GM18505 (cell line): ENCODE measurements at regions not wholly inside any gene's neighbourhood (a gene's known extent, or its start where the extent isn't known, plus 50 kb on each side); places are given as distances from the start of the nearest gene placed in this dataset.

Source experiments
- ATAC-seq: cut with Tn5 transposase; IDR thresholded peaks from one replicate; pipeline ENCODE4 v1.9.1; 2021; ENCODE audit not compliant: unreplicated experiment
- POLR2A ChIP-seq: IDR thresholded peaks from 4 replicates; pipeline ENCODE4 v1.6.1; 2011; ENCODE audit warnings: borderline replicate concordance; ENCODE audit not compliant: insufficient read depth, insufficient read length; ENCODE audit errors: extremely low read depth

- no peak for TF ChIP-seq POLR2A
- ATAC-seq: no peak
Measured at GRCh38 chr6:165722022-165722421, 59.0 kb upstream of the PDE10A start.

DNA sequence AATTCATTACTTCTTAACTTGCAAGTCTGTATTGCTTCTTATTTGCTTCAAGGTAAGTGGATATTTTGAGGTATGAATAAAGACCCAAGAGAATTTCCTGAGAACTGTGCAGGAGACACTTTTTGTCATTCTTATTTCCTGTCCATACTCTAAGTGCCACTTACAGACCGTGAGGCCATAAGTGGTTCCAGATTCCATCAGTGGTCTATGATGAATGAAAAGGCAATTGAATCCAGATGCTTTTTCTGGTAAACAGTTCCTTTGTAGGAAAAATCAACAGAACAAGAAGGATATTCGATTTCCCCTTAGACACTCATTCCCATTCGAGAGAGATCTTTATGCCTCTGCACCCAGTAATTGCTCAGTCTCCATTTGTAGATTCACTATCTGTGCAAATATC is 58.3 kb upstream of the PDE10A start:
- no peak for ATAC-seq

DNA sequence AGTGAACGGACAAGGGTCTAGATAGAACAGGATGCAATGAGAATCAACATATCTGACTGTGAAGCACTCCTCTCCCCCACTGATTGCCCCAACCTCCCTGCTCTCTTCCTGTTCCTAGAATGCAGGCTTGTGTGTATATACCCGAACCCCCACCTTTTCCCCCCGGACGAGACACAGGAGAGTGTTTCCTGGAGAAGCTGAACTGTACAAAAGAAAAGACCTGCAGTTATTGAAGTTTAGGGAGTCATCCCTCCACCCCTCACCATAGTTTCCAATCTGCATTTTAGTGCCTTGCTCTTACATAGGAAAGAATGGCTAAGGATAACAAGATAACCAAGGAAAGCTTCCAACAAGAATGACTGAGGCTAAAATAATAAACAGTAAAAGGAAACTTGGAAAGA is 55.5 kb upstream of the PDE10A start:
- TF ChIP-seq POLR2A: no peak
- ATAC-seq: no peak

More for the DNA sequence above, 58.3 kb upstream of the PDE10A start:
- TF ChIP-seq POLR2A: no peak

GRCh38 chr6:165717732-165718465 is 54.9 kb upstream of the PDE10A start:
- TF ChIP-seq POLR2A: no peak
- ATAC-seq: no peak

DNA sequence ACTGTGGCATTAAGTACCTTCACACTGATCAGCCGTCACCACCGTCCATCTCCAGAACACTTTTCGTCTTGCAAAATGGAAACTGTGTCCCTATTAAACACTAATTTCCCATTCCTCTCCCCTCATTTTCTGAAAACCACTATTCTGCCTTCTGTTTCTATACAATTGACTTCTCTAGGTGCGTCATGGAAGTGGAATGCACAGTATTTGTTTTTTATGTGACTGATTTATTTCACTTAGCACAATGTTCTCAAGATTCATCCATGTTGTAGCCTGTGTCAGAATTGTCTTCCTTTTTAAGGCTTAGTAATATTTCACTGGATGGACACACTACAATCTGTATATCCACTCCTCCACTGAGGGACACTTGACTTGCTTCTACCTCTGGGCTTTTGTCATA is 53.8 kb upstream of the PDE10A start:
- TF ChIP-seq POLR2A: no peak
- no peak for ATAC-seq

- ATAC-seq: no peak
- TF ChIP-seq POLR2A: no peak
Measured at GRCh38 chr6:165715428-165715827, 52.4 kb upstream of the PDE10A start.

DNA sequence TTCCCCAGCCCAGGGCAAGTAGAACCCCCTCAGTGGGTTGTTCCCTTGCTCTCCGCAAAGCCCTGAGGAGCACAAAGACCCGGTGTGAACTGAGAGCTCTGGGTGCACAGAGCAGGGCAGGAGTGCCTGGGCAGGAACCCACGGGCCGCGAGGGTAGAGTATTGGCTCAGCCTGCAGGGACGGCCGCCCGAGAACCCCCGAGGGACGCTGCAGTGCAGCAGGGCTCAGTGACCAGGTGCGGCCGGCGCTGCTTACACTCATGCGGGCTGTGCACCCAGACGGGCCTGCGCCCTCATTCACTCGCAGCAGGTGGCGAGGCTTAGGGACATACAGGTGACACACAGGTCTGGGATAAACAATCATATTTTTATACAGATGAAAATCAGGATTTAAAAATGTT is 51.9 kb upstream of the PDE10A start:
- no peak for ATAC-seq
- TF ChIP-seq POLR2A: no peak

GRCh38 chr6:165713845-165714466 is 50.9 kb upstream of the PDE10A start:
- no peak for TF ChIP-seq POLR2A
- no peak for ATAC-seq
